ENCODE measurements at regions not wholly inside any gene's neighbourhood (a gene's known extent, or its start where the extent isn't known, plus 50 kb on each side); places are given as distances from the start of the nearest gene placed in this dataset.
"Not testable (repeated sequence)": the region's sequence is repeated elsewhere in the genome, so short reads cannot be mapped to it uniquely, and the experiment has no call there.

GRCh38 chr16:8436931-8437330 lies 153.4 kb downstream of the TMEM114 start:
- DNase-seq = no peak

GRCh38 chr16:8431783-8432182 lies 158.5 kb downstream of the TMEM114 start:
- DNase-seq = no peak

DNA sequence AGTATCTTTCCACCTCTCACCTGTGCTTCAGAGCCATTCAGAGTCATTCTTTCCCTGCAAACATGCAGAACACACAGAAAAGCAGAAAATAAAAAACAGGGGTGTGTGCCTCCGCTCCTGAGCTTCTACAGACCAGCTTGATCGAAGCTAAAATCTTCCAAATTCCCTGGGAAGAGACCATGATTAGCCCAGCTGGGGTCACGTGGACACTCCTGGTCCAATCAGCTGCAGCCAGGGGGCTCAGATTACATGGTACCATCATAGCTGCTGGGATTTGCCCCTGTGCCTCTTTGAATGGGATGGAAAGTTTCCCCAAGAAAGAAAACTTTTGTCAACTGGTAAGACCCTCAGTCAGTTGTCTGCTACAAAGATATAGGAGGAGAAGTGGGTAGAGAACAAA lies 159.9 kb downstream of the TMEM114 start:
- DNase-seq = no peak

DNA sequence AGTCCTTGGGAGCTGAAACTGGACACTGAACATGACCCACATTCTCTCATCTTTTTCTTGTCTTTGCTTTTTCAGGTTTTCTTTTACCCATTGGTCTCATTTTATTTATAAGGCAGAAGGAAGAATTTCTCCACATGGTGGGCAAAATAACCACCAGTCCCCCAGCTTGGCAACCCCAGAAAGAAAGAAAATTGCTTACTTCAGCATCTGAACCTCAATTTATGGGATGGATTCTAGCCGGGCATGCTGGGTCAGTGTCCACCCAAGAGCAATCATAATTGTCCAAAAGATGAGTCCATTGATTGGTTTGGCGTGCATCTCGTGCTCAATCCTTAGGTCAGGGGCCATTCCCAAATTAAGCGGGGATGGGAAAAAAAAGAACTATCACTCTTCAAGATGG lies 163.7 kb downstream of the TMEM114 start:
- DNase-seq = no peak

DNA sequence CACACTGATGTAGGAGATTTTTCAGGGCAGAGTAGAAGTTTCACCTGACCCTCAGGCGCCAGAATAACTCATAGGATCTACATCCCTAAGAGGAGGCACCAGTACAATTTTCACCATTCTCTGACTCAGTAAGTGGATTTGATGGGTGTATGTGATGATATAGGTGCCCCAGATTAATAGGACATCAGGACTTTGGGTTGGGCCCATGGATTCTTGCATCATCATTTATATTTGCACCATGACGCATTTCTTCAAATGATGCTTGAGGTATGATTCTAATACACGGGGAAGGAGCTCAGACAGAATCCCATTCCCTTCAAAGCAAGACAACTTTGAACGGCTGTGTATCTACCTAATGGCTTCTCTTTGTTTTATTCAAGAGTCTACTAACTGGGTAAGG lies 173.2 kb downstream of the TMEM114 start:
- DNase-seq = no peak

DNA sequence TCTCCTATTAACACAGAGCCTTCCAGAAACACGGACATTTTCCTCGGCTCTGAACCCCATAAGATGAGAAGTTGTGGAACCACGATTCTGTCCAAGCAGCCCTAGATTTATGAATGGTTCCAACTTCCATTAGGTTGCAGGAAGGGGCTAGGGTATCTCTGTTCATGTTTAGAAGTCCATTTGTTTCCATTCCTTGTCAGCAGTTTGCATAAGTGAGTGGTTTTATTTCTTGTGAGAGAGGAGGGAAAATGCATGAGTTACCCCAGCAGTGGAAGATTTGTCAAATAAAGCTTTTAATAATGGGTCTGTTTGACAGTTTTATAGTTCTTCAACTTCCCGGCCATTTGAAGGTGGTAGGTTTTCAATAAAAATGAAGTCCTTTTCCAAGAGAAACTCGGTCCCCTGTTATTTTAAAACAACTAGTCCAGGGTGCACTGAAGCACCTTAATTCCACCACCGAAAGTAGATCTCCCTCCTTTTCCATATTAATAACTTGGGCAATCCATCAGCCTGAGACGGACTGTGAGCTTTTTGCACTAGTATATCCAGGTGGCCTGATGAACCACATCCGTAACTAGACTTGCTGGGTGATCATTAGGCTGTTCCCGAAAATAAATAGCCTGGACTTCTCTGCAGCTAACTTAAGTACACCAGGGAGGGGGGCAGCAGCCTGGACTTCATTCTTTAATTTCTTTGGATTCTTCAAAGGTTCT lies 181.3 kb downstream of the TMEM114 start:
- no peak for DNase-seq

DNA sequence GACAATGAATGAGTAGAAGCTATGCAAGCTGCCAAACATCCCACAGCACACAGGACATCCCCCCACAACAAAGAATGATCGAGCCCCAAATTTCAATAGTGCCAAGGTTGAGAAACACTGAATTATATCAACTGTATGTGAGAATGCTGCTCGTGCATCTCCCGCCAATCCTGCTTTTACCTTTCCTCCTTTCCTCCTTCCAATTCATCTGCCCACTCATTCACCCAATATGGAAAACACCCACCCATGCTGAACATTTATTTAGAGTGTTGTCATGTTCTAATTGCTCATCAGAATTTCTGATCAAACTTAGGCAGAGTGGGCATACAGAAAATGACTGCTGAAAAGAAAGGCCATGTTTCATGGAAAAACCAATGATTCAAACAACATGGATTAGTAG lies 183.0 kb downstream of the TMEM114 start:
- no peak for DNase-seq

DNA sequence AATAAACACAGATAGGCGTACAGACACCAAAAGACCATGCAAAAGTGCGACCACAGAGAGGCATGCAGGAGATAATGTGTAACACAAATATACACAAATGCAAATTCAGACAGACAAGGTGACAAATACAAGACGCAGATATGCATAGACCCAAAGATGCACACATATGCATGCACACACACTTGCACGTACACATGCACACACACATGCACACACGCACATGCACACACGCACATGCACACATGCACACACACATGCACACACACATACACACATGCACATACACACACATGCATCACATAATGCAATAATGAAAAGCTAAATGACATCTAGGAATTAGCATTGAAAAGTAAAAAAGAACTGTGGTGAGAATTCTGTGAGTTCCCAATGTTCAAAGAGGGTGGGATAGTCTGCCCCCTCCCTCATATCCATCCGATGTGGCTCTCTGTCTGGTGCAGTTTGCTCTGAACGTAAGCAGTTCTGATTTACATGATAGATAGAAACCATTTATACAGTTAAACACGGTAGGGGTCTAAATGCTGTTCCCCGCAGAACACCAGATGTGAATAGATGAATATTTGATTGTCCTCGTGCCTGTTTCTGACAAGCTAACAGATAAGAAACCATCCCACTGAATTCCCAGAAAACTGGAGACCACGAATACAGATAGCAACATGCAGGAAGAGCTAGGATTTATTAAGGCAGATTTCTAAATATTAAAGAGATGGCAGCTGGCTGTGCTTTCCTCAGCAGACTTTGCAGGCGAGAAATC lies 186.1 kb downstream of the TMEM114 start:
- no peak for DNase-seq

DNA sequence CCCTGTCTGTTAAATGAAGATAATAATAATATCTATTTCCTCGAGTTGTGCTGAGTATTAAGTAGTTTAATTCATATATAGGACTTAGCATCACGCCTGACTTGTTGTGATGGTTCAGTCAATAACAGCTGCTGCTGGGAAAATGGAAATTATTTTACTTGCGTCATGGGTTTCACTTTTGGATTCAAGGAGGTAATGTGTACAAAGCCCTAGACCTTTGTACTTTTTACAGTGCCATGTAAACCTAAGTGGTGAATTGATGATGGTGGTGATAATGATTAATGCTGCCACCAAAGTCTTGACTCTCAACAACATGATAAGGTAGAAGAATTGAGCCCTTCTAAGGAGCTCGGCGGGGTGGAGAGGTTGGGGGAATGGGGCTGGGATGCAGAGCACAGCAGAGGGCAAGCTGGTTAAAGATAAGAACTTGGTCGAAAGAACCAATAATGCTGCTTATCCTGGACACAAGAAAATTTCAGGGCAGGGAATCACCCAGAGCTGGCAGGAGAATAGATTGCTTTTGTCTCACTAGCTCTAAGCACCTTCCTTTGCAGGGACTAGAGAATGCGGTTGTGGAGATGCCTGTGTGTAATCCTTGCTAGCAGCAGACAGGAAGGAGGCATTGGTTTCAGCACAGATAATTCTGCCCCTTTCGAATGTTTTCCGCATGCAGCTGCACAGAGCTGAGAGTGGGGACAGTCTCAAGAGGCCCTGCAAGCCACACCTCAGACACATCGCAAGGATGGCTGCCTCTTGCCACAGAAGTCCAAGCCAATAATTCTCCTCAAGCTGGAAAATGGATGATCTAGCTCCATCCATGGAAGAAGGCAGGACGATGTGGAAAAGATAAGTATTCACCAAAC lies 187.1 kb downstream of the TMEM114 start:
- no peak for DNase-seq

DNA sequence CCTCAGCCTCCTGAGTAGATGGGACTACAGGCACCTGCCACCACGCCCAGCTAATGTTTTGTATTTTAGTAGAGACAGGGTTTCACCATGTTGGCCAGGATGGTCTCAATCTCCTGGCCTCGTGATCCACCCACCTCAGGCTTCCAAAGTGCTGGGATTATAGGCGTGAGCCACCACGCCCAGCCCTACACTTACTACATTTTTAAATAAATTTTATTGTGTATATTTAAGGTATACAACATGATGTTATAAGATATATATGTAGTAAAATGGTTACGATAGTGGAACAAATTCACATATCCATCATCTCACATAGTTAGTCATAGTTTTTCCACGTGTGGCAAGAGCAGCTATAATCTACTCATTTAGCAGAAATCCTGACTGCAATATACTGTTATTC lies 189.6 kb downstream of the TMEM114 start:
- DNase-seq = not testable (repeated sequence)

DNA sequence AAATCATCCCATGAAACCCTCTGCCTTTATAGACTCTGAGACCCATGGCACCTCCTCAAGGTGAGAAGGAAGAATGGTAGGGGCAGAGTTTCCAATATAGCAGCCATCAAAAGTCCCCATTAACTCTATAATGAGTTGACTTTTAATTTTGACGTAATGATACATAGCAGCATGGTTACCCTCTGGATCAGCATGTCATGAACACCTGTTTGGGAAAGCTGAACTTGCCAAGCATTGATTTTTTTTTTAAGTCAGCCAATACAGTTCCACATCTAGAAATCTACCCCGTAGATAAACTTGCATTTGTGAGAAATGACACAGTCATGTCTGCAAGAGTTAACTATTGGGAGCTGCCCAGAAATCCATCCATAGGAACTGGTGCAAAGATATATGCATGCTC lies 191.8 kb downstream of the TMEM114 start:
- DNase-seq = no peak

DNA sequence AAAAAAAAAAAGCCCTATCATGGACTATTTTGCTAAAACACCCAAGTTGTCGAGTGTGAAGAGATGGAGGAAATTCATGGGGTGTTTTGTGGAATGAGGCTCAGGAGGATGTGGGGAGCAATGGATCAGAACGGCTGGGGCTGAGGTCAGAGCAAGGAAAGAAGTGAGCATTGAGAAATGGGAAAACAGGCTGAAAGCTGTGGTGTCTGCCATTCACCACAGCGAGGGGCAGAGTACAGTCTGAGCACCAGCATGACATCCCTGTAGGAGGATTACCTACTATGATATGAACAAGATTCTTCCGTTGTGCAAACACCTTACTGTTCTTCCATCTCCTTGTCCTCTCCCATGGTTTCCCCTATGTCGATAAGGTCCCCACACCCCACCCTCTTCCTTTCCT lies 193.1 kb downstream of the TMEM114 start:
- DNase-seq = no peak

GRCh38 chr16:8396463-8396862 lies 193.8 kb downstream of the TMEM114 start:
- DNase-seq = no peak

- no peak for DNase-seq
Observed at GRCh38 chr16:8391257-8391656, 199.1 kb downstream of the TMEM114 start.

GRCh38 chr16:8388684-8389083 lies 201.6 kb downstream of the TMEM114 start:
- no peak for DNase-seq

- no peak for DNase-seq
Observed at GRCh38 chr16:8381814-8382213, 208.5 kb downstream of the TMEM114 start.

DNA sequence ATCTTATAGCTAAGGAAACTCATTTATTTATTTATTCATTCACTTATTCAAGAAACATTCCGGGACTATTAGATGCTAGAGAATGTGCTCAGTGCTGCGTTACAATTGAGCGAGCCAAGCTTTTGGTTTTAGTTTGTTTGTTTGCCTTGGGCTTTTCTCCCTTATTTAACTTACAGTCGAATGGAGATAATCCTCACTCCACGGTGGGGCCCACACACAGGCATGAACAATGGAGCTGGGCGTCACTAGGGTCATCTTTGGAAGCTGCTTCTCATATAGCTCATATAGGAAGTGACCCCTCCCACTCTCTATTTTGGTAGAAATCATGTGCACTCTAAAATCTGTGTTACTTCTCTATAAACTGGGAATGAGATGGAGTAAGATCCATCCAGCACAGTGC lies 210.0 kb downstream of the TMEM114 start:
- DNase-seq = no peak

- no peak for DNase-seq
Observed at GRCh38 chr16:8377864-8378263, 212.4 kb downstream of the TMEM114 start.

- DNase-seq = no peak
Observed at GRCh38 chr16:8376858-8377257, 213.5 kb downstream of the TMEM114 start.

GRCh38 chr16:8376430-8376829 lies 213.9 kb downstream of the TMEM114 start:
- DNase-seq = no peak

GRCh38 chr16:8375232-8375587 lies 215.1 kb downstream of the TMEM114 start:
- DNase-seq = no peak

- no peak for DNase-seq
Observed at GRCh38 chr16:8374586-8375231, 215.6 kb downstream of the TMEM114 start.
